Loucy (cell line): ENCODE measurements at regions not wholly inside any gene's neighbourhood (a gene's known extent, or its start where the extent isn't known, plus 50 kb on each side); places are given as distances from the start of the nearest gene placed in this dataset.

Source experiments
- H2AFZ ChIP-seq: fragments of 200-600 bp; sonication (generic); 2 replicates; pipeline ENCODE4 v1.6.0; 2016; ENCODE audit warnings: antibody characterized with exemption, mild to moderate bottlenecking, low read length, moderate library complexity
- H3F3A ChIP-seq: fragments of 200-600 bp; 2 replicates; pipeline ENCODE4 v1.6.0; 2016; ENCODE audit warnings: antibody characterized with exemption, low read depth, mild to moderate bottlenecking
- H3K27me3 ChIP-seq: fragments of 200-600 bp; sonication (generic); 2 replicates; pipeline ENCODE4 v1.6.1; 2014; ENCODE audit warnings: low read length, mild to moderate bottlenecking; ENCODE audit not compliant: insufficient read depth, poor library complexity, severe bottlenecking
- H3K36me3 ChIP-seq: fragments of 200-600 bp; sonication (generic); 2 replicates; pipeline ENCODE4 v1.6.1; 2016; ENCODE audit warnings: low read length; ENCODE audit not compliant: insufficient read depth
- H3K4me1 ChIP-seq: fragments of 200-600 bp; sonication (generic); 2 replicates; pipeline ENCODE4 v1.5.1; 2014; ENCODE audit warnings: low read length, mild to moderate bottlenecking; ENCODE audit not compliant: insufficient read depth, poor library complexity, severe bottlenecking
- H3K4me2 ChIP-seq: fragments of 200-600 bp; sonication (generic); 2 replicates; pipeline ENCODE4 v1.6.0; 2014; ENCODE audit warnings: antibody characterized with exemption, low read length, low read depth, mild to moderate bottlenecking; ENCODE audit not compliant: poor library complexity, severe bottlenecking
- H3K4me3 ChIP-seq: fragments of 200-600 bp; sonication (generic); 2 replicates; pipeline ENCODE4 v1.5.1; 2014; ENCODE audit warnings: low read length, mild to moderate bottlenecking, mixed read lengths; ENCODE audit not compliant: poor library complexity, severe bottlenecking
- H3K79me2 ChIP-seq: fragments of 200-600 bp; sonication (generic); 2 replicates; pipeline ENCODE4 v1.6.1; 2014; ENCODE audit warnings: low read length; ENCODE audit not compliant: insufficient read depth
- H3K9ac ChIP-seq: fragments of 200-600 bp; sonication (generic); 2 replicates; pipeline ENCODE4 v1.6.0; 2014; ENCODE audit warnings: mild to moderate bottlenecking, low read depth, low read length, moderate library complexity; ENCODE audit not compliant: poor library complexity, severe bottlenecking
- H3K9me2 ChIP-seq: fragments of 200-600 bp; sonication (generic); replicated peaks from 2 replicates; pipeline ENCODE4 v1.6.1; 2016; ENCODE audit warnings: low read depth, low read length, mixed read lengths
- H3K9me3 ChIP-seq: fragments of 200-600 bp; sonication (generic); 2 replicates; pipeline ENCODE4 v1.6.1; 2014; ENCODE audit warnings: mild to moderate bottlenecking, antibody characterized with exemption, low read length, low read depth; ENCODE audit not compliant: insufficient read depth
- H4K20me1 ChIP-seq: fragments of 200-600 bp; sonication (generic); 2 replicates; pipeline ENCODE4 v1.6.0; 2014; ENCODE audit warnings: antibody characterized with exemption, low read length, mild to moderate bottlenecking; ENCODE audit not compliant: insufficient read depth, poor library complexity, severe bottlenecking
- EZH2phosphoT487 ChIP-seq: fragments of 200-600 bp; IDR thresholded peaks from 2 replicates; pipeline ENCODE4 v1.6.1; 2018; ENCODE audit warnings: antibody characterized with exemption, mild to moderate bottlenecking, moderate library complexity, borderline replicate concordance
- TF ChIP-seq, protein P1 (sequence below): fragments of 200-600 bp; sonication (generic); conservative IDR thresholded peaks from 2 replicates; pipeline ENCODE4 v1.5.1; 2014; ENCODE audit warnings: mild to moderate bottlenecking, antibody characterized with exemption, low read length

DNA sequence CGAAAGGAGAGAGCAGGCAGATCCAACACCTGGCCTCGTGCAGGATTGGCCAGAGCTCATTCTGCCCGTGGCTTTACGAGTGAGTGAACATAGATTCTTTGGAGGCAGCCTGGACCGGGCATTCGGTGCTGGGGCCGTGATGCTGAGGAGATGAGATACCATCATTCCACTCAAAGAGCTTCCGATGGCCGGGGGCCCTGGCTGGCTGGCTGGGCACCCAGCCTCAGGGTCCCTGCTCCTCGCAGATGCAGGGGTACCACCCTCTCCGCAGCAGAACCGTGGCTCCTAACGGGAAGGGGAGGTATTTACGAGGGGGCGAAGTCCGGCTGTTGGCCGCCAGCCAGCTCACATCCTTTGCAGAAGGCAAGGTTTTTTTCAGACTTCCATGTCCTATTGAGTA is 66.1 kb upstream of the FOXF1 start:
- H3K36me3 ChIP-seq = no peaks in the 10 kb centered on the region
- no peaks in the 10 kb centered on the region for H3F3A ChIP-seq
- peaks cover 5% of the 10 kb centered on the region for H3K4me1 ChIP-seq
- H3K27me3 ChIP-seq = no peaks in the 10 kb centered on the region
- no peaks in the 10 kb centered on the region for H3K9me2 ChIP-seq
- TF ChIP-seq, protein P1, sequence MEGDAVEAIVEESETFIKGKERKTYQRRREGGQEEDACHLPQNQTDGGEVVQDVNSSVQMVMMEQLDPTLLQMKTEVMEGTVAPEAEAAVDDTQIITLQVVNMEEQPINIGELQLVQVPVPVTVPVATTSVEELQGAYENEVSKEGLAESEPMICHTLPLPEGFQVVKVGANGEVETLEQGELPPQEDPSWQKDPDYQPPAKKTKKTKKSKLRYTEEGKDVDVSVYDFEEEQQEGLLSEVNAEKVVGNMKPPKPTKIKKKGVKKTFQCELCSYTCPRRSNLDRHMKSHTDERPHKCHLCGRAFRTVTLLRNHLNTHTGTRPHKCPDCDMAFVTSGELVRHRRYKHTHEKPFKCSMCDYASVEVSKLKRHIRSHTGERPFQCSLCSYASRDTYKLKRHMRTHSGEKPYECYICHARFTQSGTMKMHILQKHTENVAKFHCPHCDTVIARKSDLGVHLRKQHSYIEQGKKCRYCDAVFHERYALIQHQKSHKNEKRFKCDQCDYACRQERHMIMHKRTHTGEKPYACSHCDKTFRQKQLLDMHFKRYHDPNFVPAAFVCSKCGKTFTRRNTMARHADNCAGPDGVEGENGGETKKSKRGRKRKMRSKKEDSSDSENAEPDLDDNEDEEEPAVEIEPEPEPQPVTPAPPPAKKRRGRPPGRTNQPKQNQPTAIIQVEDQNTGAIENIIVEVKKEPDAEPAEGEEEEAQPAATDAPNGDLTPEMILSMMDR = no peak
- no peak for TF ChIP-seq EZH2phosphoT487
- no peak overlapping the region for H3K4me3 ChIP-seq
- H2AFZ ChIP-seq = no peak overlapping the region
- H3K79me2 ChIP-seq = no peaks in the 10 kb centered on the region
- H4K20me1 ChIP-seq = no peaks in the 10 kb centered on the region
- H3K9me3 ChIP-seq = no peaks in the 10 kb centered on the region
- no peak overlapping the region for H3K4me2 ChIP-seq
- H3K9ac ChIP-seq = no peak overlapping the region

DNA sequence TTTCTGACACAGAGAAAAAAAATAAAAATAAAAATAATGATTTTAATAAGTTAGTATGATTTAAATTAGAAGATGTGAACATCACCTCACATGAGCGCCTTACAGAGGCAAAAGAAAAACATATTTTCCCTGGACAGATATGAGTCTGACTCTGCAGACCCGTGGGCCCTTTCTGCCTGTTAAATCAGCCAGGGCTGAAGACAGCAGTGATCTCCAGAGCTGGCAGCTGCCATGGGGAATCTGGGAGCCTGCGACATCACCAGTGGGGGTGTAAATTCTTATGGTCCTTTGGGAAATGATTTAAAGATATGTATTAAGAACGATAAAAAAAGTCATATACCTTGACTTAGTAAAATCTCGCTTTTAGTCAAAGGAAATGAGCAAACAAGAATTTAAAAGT is 65.7 kb upstream of the FOXF1 start:
- no peaks in the 10 kb centered on the region for H3K9me2 ChIP-seq
- no peak overlapping the region for H3K4me3 ChIP-seq
- no peak overlapping the region for H3K4me2 ChIP-seq
- H3K9me3 ChIP-seq = no peaks in the 10 kb centered on the region
- H3K36me3 ChIP-seq = no peaks in the 10 kb centered on the region
- no peaks in the 10 kb centered on the region for H3K79me2 ChIP-seq
- TF ChIP-seq EZH2phosphoT487 = no peak
- TF ChIP-seq, protein P1 = no peak
- H3F3A ChIP-seq = no peaks in the 10 kb centered on the region
- H3K9ac ChIP-seq = no peak overlapping the region
- no peaks in the 10 kb centered on the region for H3K27me3 ChIP-seq
- no peaks in the 10 kb centered on the region for H4K20me1 ChIP-seq
- H3K4me1 ChIP-seq = peaks cover 9% of the 10 kb centered on the region
- H2AFZ ChIP-seq = no peak overlapping the region

DNA sequence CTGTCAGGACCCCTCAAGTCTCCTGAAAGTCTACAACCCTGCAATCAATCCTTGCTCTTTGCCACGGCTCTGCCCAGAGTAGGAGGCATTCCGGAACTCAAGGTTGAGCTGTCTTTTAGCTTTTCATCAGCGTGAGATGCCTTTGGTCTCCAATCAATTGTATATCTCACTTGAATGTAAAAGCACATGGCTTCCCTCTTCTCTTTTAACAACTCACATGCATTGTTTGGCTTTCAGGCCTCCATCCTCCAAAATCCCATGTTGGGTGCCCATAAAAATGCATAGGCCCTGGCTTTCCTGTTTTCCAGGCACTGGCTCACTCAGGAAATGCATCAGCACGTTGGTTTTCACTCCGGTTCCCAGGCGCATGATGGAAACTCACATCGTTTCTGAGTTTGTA is 64.0 kb upstream of the FOXF1 start:
- Histone ChIP-seq H3F3A (no peaks in the 10 kb centered on the region), H3K9ac (no peak overlapping the region), H3K27me3 (no peaks in the 10 kb centered on the region), H3K4me2 (no peak overlapping the region), H3K4me3 (no peak overlapping the region), H2AFZ (no peak overlapping the region), H4K20me1 (no peaks in the 10 kb centered on the region), H3K36me3 (no peaks in the 10 kb centered on the region), H3K4me1 (peaks cover 9% of the 10 kb centered on the region), H3K79me2 (no peaks in the 10 kb centered on the region), H3K9me3 (no peaks in the 10 kb centered on the region), H3K9me2 (no peaks in the 10 kb centered on the region)
- TF ChIP-seq EZH2phosphoT487 = no peak
- TF ChIP-seq, protein P1 = no peak
